ENCODE measurements at regions not wholly inside any gene's neighbourhood (a gene's known extent, or its start where the extent isn't known, plus 50 kb on each side); places are given as distances from the start of the nearest gene placed in this dataset.

DNA sequence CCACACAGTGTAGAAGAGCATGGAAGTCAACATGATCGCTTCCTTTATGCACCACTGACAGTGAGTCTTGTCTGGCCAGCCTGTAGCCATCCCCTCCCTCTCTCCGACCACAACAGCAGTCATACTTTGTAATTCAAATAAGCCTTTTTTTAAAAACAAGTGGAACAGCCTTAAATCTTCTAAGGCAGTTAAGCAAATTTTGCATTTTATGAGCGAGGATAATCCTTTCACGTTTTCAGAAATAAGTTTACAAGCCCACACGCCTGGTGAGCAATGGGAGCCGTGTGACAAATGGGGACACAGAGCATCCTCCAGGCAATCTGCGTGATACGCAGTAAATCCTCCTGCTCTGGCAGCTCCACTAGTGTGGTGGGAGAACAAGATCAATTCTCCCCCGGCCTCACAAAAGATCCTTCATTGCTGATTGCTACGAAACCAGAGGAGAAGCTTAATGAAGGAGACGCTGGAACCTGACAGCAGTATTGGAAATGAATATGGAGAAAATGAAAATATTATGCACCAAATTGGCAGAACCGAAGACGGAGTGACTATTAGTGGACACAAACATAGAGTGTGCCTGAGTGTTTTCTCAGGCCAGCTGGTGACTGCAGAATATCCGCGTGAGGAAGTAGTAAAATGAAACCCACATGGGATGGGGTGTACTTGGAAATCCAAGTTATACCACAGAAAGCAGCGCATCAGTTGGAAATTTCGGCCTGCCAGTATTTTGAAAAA, 104.2 kb upstream of the CDCA7L start:
- TF ChIP-seq JUND (IDR thresholded peaks at IDR 0.05) (no peak), POLR2A (IDR thresholded peaks at IDR 0.05; ENCODE audit: borderline replicate concordance, extremely low read depth, insufficient read depth, insufficient read length) (no peak), CTCF (IDR thresholded peaks at IDR 0.05 in 2 of 3, conservative IDR thresholded peaks at IDR 0.05 in 1 of 3; ENCODE audit: borderline replicate concordance in 1 of 3, insufficient read depth in 1 of 3, low read depth in 2 of 3, low read length in 2 of 3) (no peak), EZH2 (IDR thresholded peaks at IDR 0.05) (no peak), POLR2AphosphoS5 (IDR thresholded peaks at IDR 0.05; ENCODE audit: low read depth, low read length) (no peak), TCF7L2 (IDR thresholded peaks at IDR 0.05; ENCODE audit: borderline replicate concordance, extremely low read depth, insufficient read depth, insufficient read length) (no peak), RAD21 (IDR thresholded peaks at IDR 0.05; ENCODE audit: low read depth) (no peak), ATF3 (IDR thresholded peaks at IDR 0.05) (no peak), EZH2phosphoT487 (IDR thresholded peaks at IDR 0.05; ENCODE audit: borderline replicate concordance) (no peak), CEBPB (IDR thresholded peaks at IDR 0.05; ENCODE audit: low read depth) (no peak), SIN3A (IDR thresholded peaks at IDR 0.05; ENCODE audit: low read depth) (no peak), FOSL1 (IDR thresholded peaks at IDR 0.05; ENCODE audit: low read depth) (no peak)
- TF ChIP-seq, protein P1, sequence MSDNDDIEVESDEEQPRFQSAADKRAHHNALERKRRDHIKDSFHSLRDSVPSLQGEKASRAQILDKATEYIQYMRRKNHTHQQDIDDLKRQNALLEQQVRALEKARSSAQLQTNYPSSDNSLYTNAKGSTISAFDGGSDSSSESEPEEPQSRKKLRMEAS (IDR thresholded peaks at IDR 0.05), result no peak

Data from HCT116 (cell line).